ENCODE measurements at regions not wholly inside any gene's neighbourhood (a gene's known extent, or its start where the extent isn't known, plus 50 kb on each side); places are given as distances from the start of the nearest gene placed in this dataset.
A peak's percentile ranks its signal among the peaks of the same experiment; 100 is the strongest.
"Not testable (repeated sequence)": the region's sequence is repeated elsewhere in the genome, so short reads cannot be mapped to it uniquely, and the experiment has no call there.

DNA sequence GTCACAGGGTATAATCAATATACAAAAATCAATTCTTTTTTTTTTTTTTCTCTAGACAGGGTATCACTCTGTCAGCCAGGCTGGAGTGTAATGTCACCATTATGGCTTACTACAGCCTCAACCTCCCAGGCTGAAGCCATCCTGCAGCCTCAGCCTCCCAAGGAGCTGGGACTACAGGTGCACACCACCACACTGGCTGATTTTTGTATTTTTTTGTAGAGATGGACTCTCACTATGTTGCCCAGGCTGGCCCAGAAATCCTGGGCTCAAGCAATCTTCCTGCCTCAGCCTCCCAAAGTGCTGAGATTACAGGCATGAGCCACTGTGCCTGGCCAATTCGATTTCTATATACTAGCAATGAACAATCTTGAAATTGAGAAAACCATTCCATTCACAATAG lies 263.2 kb downstream of the GOLGA6L6 start:
- ATAC-seq; CTCF ChIA-PET; H3K9me3 Mint-ChIP-seq; DNase-seq (ENCODE audit: low spot score); H3K36me3 Mint-ChIP-seq; POLR2A ChIA-PET; H3K4me3 Mint-ChIP-seq; H3K4me1 Mint-ChIP-seq; H3K27ac Mint-ChIP-seq; H3K27me3 Mint-ChIP-seq (ENCODE audit: low read depth): not testable (repeated sequence)

DNA sequence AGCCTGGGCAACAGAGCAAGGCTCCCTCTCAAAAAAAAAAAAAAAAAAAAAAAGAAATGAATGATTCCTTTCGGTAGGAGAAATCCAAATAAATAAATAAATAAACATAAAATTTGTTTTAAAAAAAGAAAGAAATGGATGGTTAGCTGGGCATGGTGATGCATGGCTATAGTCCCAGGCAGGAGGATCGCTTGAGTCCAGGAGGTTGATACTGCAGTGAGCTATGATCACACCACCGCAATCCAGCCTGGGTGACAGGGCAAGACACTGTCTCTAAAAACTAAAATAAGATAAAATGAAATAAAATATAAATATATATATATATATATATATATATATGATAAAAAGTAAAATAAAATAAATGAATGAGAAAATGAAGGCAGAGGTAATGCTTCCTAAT lies 264.1 kb downstream of the GOLGA6L6 start:
- ATAC-seq; H3K27me3 Mint-ChIP-seq (ENCODE audit: low read depth): not testable (repeated sequence)

DNA sequence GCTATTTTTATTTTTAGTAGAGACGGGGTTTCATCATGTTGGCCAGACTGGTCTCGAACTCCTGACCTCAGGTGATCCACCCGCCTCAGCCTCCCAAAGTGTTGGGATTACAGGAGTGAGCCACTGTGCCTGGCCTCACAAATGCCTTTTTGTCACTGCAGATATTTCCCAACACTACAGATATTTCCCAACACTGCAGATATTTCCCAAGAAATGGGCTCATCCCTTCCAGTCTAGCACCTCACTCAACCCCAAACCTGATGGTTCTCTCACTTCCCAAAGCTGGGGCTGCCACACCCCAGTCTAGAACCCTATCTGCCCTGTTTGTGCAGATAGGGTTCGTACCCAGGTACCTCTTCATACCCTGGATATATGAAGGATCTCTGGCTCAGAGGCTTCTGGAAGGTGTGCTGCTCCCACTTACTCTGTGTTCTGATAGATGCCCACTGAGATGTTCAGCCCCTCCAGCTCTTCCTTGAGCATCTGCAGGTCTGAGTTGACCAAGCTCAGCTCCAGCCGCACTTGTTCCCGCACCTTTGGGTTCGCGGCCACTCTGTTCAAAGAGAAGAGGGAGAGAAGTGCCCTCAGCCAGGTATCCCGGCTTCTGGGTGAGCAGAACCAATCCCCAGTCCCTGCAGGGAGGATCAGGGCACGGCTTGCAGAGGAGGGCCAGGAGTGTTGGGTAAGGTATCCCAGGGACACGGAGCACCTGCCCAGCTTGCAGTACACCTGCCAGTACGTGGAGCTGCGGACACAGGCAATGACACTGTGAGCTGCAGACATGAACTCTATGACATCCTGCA lies 265.1 kb downstream of the GOLGA6L6 start:
- H3K4me3 Mint-ChIP-seq; H3K4me1 Mint-ChIP-seq; H3K27me3 Mint-ChIP-seq (ENCODE audit: low read depth); DNase-seq (ENCODE audit: low spot score); POLR2A ChIA-PET; H3K9me3 Mint-ChIP-seq; ATAC-seq; CTCF ChIA-PET; H3K36me3 Mint-ChIP-seq; H3K27ac Mint-ChIP-seq: not testable (repeated sequence)

More for the DNA sequence above, 264.1 kb downstream of the GOLGA6L6 start:
- H3K27ac Mint-ChIP-seq; CTCF ChIA-PET; POLR2A ChIA-PET; DNase-seq (ENCODE audit: low spot score); H3K4me3 Mint-ChIP-seq; H3K9me3 Mint-ChIP-seq; H3K36me3 Mint-ChIP-seq; H3K4me1 Mint-ChIP-seq: not testable (repeated sequence)

DNA sequence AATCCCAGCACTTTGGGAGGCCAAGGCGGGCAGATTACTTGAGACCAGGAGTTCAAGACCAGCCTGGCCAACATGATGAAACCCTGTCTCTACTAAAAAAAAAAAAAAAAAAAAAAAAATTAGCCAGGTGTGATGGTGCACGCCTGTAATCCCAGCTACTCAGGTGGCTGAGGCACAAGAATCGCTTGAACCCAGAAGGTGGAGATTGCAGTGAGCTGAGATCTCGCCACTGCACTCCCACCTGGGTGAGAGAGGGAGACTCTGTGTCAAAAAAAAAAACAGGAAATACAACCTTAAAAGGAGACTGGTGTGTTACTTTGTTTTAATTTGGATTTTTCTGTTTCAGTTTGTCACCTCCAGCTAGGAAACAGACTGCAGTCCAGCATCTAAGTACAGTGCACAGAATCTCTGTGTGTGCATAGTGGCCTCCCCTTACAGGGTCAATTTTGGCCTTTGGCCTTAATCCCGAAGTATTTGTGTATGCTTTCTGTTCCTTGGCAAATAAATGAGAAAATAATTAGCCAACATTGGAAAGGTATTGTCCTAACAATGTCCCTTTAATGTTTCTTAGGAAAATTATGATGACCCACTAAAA lies 266.1 kb downstream of the GOLGA6L6 start:
- ATAC-seq; CTCF ChIA-PET; DNase-seq (ENCODE audit: low spot score); H3K4me3 Mint-ChIP-seq; H3K9me3 Mint-ChIP-seq; H3K27me3 Mint-ChIP-seq (ENCODE audit: low read depth); H3K4me1 Mint-ChIP-seq; H3K36me3 Mint-ChIP-seq; H3K27ac Mint-ChIP-seq; POLR2A ChIA-PET: not testable (repeated sequence)

DNA sequence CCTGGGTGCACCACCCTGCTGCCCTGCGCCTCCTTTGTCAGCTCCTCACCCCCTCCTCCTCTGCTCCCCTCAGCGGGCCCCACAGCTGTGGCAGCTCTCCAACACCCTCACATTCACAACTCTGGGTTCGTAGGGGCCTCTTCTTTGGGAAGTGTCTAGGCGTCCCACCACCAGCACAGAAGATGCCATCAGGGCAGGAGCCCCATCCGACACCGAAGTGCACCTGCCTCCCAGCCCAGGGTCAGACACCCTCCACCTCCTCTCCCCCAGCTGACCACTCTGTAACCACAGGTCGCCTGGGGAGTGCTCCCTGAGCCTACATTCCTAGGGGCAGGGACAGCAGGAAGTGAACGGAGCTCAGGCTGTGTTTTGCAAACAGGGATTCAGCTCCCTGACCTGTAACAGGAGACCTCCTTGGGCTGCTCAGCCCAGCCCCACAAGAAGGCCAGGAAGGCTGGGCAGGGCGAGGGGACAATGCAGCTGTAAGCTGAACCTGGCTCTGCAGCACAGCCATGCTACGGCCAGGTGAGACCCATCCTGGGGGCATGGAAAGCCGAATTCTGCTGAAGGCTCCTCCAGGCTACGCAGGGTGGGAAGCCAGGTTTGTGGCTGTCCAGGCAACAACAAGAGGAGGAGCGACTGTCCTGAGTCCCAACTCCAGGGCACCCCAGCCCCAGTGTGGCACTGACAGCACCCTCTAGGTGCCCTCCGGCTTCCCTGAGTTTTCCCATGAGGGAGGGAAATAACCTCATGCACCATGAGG lies 269.0 kb downstream of the GOLGA6L6 start:
- no peak for DNase-seq (ENCODE audit: low spot score)
- ChIA-PET CTCF (no interaction called here), POLR2A (no interaction called here)
- ATAC-seq, result peak; percentile 86
- H3K27me3 Mint-ChIP-seq (ENCODE audit: low read depth), result no peaks in the 10 kb centered on the region
- H3K27ac Mint-ChIP-seq, result no peak overlapping the region
- TF ChIP-seq ZNF671 (CRISPR knock-in tag; IDR thresholded peaks at IDR 0.05) (no peak), TCF7 (CRISPR knock-in tag; IDR thresholded peaks at IDR 0.05; ENCODE audit: low read depth) (no peak), IRF2 (CRISPR knock-in tag; IDR thresholded peaks at IDR 0.05; ENCODE audit: borderline replicate concordance, low read depth) (no peak), FOXP1 (CRISPR knock-in tag; IDR thresholded peaks at IDR 0.05; ENCODE audit: borderline replicate concordance) (no peak), CBFB (CRISPR knock-in tag; IDR thresholded peaks at IDR 0.05; ENCODE audit: low read depth) (no peak), FOXK1 (CRISPR knock-in tag; IDR thresholded peaks at IDR 0.05) (no peak), TEAD1 (CRISPR knock-in tag; IDR thresholded peaks at IDR 0.05) (no peak), NFE2L1 (CRISPR knock-in tag; IDR thresholded peaks at IDR 0.05) (no peak), ZNF138 (CRISPR knock-in tag; conservative IDR thresholded peaks at IDR 0.05) (no peak)
- TF ChIP-seq, protein P1, sequence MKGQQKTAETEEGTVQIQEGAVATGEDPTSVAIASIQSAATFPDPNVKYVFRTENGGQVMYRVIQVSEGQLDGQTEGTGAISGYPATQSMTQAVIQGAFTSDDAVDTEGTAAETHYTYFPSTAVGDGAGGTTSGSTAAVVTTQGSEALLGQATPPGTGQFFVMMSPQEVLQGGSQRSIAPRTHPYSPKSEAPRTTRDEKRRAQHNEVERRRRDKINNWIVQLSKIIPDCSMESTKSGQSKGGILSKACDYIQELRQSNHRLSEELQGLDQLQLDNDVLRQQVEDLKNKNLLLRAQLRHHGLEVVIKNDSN (CRISPR knock-in tag; IDR thresholded peaks at IDR 0.05), result no peak
- TF ChIP-seq, protein P2, sequence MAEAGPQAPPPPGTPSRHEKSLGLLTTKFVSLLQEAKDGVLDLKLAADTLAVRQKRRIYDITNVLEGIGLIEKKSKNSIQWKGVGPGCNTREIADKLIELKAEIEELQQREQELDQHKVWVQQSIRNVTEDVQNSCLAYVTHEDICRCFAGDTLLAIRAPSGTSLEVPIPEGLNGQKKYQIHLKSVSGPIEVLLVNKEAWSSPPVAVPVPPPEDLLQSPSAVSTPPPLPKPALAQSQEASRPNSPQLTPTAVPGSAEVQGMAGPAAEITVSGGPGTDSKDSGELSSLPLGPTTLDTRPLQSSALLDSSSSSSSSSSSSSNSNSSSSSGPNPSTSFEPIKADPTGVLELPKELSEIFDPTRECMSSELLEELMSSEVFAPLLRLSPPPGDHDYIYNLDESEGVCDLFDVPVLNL (CRISPR knock-in tag; IDR thresholded peaks at IDR 0.05; ENCODE audit: borderline replicate concordance, low read depth), result no peak
- TF ChIP-seq, protein P3, sequence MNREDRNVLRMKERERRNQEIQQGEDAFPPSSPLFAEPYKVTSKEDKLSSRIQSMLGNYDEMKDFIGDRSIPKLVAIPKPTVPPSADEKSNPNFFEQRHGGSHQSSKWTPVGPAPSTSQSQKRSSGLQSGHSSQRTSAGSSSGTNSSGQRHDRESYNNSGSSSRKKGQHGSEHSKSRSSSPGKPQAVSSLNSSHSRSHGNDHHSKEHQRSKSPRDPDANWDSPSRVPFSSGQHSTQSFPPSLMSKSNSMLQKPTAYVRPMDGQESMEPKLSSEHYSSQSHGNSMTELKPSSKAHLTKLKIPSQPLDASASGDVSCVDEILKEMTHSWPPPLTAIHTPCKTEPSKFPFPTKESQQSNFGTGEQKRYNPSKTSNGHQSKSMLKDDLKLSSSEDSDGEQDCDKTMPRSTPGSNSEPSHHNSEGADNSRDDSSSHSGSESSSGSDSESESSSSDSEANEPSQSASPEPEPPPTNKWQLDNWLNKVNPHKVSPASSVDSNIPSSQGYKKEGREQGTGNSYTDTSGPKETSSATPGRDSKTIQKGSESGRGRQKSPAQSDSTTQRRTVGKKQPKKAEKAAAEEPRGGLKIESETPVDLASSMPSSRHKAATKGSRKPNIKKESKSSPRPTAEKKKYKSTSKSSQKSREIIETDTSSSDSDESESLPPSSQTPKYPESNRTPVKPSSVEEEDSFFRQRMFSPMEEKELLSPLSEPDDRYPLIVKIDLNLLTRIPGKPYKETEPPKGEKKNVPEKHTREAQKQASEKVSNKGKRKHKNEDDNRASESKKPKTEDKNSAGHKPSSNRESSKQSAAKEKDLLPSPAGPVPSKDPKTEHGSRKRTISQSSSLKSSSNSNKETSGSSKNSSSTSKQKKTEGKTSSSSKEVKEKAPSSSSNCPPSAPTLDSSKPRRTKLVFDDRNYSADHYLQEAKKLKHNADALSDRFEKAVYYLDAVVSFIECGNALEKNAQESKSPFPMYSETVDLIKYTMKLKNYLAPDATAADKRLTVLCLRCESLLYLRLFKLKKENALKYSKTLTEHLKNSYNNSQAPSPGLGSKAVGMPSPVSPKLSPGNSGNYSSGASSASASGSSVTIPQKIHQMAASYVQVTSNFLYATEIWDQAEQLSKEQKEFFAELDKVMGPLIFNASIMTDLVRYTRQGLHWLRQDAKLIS (CRISPR knock-in tag; IDR thresholded peaks at IDR 0.05; ENCODE audit: borderline replicate concordance), result no peak
- TF ChIP-seq, protein P4, sequence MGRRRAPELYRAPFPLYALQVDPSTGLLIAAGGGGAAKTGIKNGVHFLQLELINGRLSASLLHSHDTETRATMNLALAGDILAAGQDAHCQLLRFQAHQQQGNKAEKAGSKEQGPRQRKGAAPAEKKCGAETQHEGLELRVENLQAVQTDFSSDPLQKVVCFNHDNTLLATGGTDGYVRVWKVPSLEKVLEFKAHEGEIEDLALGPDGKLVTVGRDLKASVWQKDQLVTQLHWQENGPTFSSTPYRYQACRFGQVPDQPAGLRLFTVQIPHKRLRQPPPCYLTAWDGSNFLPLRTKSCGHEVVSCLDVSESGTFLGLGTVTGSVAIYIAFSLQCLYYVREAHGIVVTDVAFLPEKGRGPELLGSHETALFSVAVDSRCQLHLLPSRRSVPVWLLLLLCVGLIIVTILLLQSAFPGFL (CRISPR knock-in tag; IDR thresholded peaks at IDR 0.05; ENCODE audit: borderline replicate concordance), result no peak
- no peaks in the 10 kb centered on the region; the same call in 1 of the 2 replicates for H3K36me3 Mint-ChIP-seq
- H3K4me1 Mint-ChIP-seq, result no peaks in the 10 kb centered on the region
- H3K9me3 Mint-ChIP-seq, result no peaks in the 10 kb centered on the region
- H3K4me3 Mint-ChIP-seq, result no peak overlapping the region
